GM19455 (cell line): ENCODE measurements at regions not wholly inside any gene's neighbourhood (a gene's known extent, or its start where the extent isn't known, plus 50 kb on each side); places are given as distances from the start of the nearest gene placed in this dataset.
"Not testable (repeated sequence)": the region's sequence is repeated elsewhere in the genome, so short reads cannot be mapped to it uniquely, and the experiment has no call there.

Source experiments
- ATAC-seq: cut with Tn5 transposase; IDR thresholded peaks from one replicate; pipeline ENCODE4 v1.9.1; 2021; ENCODE audit not compliant: unreplicated experiment

- no peak for ATAC-seq
Measured at GRCh38 chr21:28723646-28724045, 269.0 kb downstream of the LTN1 start.

- no peak for ATAC-seq
Measured at GRCh38 chr21:28719723-28720122, 273.0 kb downstream of the LTN1 start.

GRCh38 chr21:28714777-28715464 is 277.8 kb downstream of the LTN1 start:
- ATAC-seq = no peak

- no peak for ATAC-seq
Measured at GRCh38 chr21:28712411-28712810, 280.3 kb downstream of the LTN1 start.

- ATAC-seq = no peak
Measured at GRCh38 chr21:28705616-28706015, 287.1 kb downstream of the LTN1 start.

- no peak for ATAC-seq
Measured at GRCh38 chr21:28704746-28705145, 287.9 kb downstream of the LTN1 start.

GRCh38 chr21:28703861-28704260 is 288.8 kb downstream of the LTN1 start:
- ATAC-seq = no peak

- ATAC-seq = no peak
Measured at GRCh38 chr21:28699596-28700259, 292.9 kb downstream of the LTN1 start.

- ATAC-seq = no peak
Measured at GRCh38 chr21:28699186-28699585, 293.5 kb downstream of the LTN1 start.

GRCh38 chr21:28696844-28697410 is 295.8 kb downstream of the LTN1 start:
- no peak for ATAC-seq

- ATAC-seq = no peak
Measured at GRCh38 chr21:28693476-28693875, 299.2 kb downstream of the LTN1 start.

GRCh38 chr21:28690196-28690595 is 302.5 kb downstream of the LTN1 start:
- no peak for ATAC-seq

- no peak for ATAC-seq
Measured at GRCh38 chr21:28688381-28688780, 304.3 kb downstream of the LTN1 start.

- ATAC-seq = no peak
Measured at GRCh38 chr21:28687586-28687985, 305.1 kb downstream of the LTN1 start.

- no peak for ATAC-seq
Measured at GRCh38 chr21:28683982-28684752, 308.5 kb downstream of the LTN1 start.

GRCh38 chr21:28682884-28683283 is 309.8 kb downstream of the LTN1 start:
- not testable (repeated sequence) for ATAC-seq

- ATAC-seq = not testable (repeated sequence)
Measured at GRCh38 chr21:28677096-28677495, 315.6 kb downstream of the LTN1 start.

- ATAC-seq = no peak
Measured at GRCh38 chr21:28675331-28676041, 317.2 kb downstream of the LTN1 start.

- ATAC-seq = no peak
Measured at GRCh38 chr21:28674763-28675162, 317.9 kb downstream of the LTN1 start.

GRCh38 chr21:28671549-28672195 is 321.0 kb downstream of the LTN1 start:
- no peak for ATAC-seq
